ENCODE measurements at regions not wholly inside any gene's neighbourhood (a gene's known extent, or its start where the extent isn't known, plus 50 kb on each side); places are given as distances from the start of the nearest gene placed in this dataset.

DNA sequence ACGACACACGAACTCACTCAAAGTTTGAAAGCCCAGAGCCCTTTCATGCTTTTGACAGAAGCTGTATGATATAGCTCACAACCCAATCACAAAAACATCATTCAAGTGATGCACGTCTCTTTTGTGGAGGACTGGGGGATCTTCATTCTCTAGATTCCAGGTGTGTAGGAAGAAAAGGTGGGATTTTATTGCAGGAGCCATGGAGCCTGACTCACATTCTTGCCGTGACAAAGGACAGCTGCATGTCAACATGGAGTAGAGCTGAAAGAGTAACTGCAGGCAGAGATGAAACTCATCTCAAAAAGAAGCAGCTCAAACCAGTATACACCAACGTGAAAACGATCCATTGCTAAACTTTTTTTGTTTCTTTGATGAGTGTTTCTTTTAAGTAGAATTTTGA is 50.9 kb upstream of the PDE1A start:
- Histone ChIP-seq H3K27me3 (ENCODE audit: insufficient read depth in 3 of 3, low read length in 2 of 3) (no peaks in the 10 kb centered on the region), H3K4me3 (no peak overlapping the region), H3K36me3 (ENCODE audit: insufficient read depth in 1 of 2, low read depth in 1 of 2) (no peaks in the 10 kb centered on the region), H3K9me3 (peaks cover 4% of the 10 kb centered on the region), H3K27ac (no peak overlapping the region), H3K4me1 (no peaks in the 10 kb centered on the region)
- WGBS, 3 donors, result 66 to 69% (median 68%) methylated on average over 6 of the region's 6 CpGs
- no peak for DNase-seq
- no peak for ATAC-seq
- intact Hi-C loops (cut with DNase I), result no loop called here
- TF ChIP-seq, protein P1, sequence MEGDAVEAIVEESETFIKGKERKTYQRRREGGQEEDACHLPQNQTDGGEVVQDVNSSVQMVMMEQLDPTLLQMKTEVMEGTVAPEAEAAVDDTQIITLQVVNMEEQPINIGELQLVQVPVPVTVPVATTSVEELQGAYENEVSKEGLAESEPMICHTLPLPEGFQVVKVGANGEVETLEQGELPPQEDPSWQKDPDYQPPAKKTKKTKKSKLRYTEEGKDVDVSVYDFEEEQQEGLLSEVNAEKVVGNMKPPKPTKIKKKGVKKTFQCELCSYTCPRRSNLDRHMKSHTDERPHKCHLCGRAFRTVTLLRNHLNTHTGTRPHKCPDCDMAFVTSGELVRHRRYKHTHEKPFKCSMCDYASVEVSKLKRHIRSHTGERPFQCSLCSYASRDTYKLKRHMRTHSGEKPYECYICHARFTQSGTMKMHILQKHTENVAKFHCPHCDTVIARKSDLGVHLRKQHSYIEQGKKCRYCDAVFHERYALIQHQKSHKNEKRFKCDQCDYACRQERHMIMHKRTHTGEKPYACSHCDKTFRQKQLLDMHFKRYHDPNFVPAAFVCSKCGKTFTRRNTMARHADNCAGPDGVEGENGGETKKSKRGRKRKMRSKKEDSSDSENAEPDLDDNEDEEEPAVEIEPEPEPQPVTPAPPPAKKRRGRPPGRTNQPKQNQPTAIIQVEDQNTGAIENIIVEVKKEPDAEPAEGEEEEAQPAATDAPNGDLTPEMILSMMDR (IDR thresholded peaks at IDR 0.05), result no peak

DNA sequence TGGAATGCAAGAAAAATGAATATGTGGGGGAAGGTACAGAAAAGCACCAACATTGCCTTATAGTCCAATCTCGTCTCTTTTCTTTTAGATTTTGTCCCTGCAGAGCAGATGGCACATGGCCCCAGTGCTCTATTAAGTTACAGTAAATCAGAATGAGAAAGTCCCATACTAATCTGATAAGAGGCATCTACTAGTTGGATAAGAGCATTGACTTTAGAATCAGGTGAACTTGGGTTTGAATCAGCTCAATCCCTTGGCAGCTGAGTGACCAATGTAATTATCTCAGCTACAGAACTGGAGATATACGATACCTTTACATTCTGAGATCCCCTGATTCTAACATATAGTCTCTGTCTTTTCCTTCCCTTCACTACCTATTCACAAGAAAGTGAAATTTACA is 54.8 kb upstream of the PDE1A start:
- Histone ChIP-seq H3K27me3 (ENCODE audit: insufficient read depth in 3 of 3, low read length in 2 of 3) (no peaks in the 10 kb centered on the region), H3K4me3 (no peak overlapping the region), H3K27ac (no peak overlapping the region), H3K36me3 (ENCODE audit: insufficient read depth in 1 of 2, low read depth in 1 of 2) (no peaks in the 10 kb centered on the region), H3K9me3 (no peaks in the 10 kb centered on the region), H3K4me1 (no peaks in the 10 kb centered on the region)
- intact Hi-C loops (cut with DNase I), result no loop called here
- TF ChIP-seq, protein P1 (IDR thresholded peaks at IDR 0.05), result no peak
- DNase-seq (no peak), ATAC-seq (no peak)
- 84 to 97% (median 88%) methylated on average over 2 of the region's 2 CpGs for WGBS, 3 donors

DNA sequence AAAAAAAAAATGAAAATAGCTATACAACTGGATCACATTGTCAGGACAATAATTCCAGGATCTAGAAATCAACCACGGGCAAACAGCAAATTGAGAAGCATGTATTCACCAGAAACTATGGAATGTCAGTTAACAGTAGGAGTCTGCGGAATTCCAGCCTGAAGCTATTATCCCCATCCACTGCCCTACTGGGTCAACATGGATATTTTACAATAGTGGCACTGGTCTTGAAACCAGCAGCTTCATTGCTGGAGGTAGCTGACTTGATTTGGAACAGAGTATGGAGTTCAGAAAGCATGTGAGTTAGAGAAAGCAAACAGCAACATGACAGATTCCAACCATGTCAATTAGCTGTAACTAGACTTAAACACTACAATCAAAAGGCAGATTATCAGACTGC is 55.7 kb upstream of the PDE1A start:
- Histone ChIP-seq H3K36me3 (ENCODE audit: insufficient read depth in 1 of 2, low read depth in 1 of 2) (no peaks in the 10 kb centered on the region), H3K9me3 (no peaks in the 10 kb centered on the region), H3K27ac (no peak overlapping the region), H3K27me3 (ENCODE audit: insufficient read depth in 3 of 3, low read length in 2 of 3) (no peaks in the 10 kb centered on the region), H3K4me3 (no peak overlapping the region), H3K4me1 (no peaks in the 10 kb centered on the region)
- TF ChIP-seq, protein P1 (IDR thresholded peaks at IDR 0.05), result no peak
- 66 to 67% (median 66%) methylated on average over 2 of the region's 2 CpGs for WGBS, 3 donors
- intact Hi-C loops (cut with DNase I), result no loop called here
- ATAC-seq, result no peak
- DNase-seq, result no peak

DNA sequence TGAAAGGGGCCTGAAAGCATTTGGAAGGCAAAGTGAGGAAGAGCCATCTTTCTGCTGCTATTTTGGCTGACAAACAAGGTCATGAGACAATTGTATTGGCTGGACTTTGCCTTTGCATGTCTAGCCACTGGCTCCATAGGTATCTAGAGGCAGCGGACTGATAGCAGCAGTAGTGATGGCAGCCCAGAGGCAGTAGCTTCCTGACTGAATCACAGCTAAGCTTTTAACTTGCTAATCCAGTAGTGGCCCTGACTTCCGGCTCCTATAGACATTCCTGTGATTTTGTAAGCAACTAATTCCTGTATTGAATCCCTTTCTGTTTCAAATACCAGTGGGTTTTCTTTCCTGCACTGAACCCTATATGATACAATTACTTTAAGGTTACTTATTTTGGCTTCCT is 69.8 kb upstream of the PDE1A start:
- Histone ChIP-seq H3K27me3 (ENCODE audit: insufficient read depth in 3 of 3, low read length in 2 of 3) (no peaks in the 10 kb centered on the region), H3K36me3 (ENCODE audit: insufficient read depth in 1 of 2, low read depth in 1 of 2) (no peaks in the 10 kb centered on the region), H3K4me1 (no peaks in the 10 kb centered on the region), H3K27ac (no peak overlapping the region), H3K9me3 (no peaks in the 10 kb centered on the region), H3K4me3 (no peak overlapping the region)
- ATAC-seq (no peak), DNase-seq (no peak)
- intact Hi-C loops (cut with DNase I), result no loop called here
- WGBS, 3 donors, result 82 to 90% (median 88%) methylated on average over 2 of the region's 2 CpGs
- TF ChIP-seq, protein P1 (IDR thresholded peaks at IDR 0.05), result no peak

DNA sequence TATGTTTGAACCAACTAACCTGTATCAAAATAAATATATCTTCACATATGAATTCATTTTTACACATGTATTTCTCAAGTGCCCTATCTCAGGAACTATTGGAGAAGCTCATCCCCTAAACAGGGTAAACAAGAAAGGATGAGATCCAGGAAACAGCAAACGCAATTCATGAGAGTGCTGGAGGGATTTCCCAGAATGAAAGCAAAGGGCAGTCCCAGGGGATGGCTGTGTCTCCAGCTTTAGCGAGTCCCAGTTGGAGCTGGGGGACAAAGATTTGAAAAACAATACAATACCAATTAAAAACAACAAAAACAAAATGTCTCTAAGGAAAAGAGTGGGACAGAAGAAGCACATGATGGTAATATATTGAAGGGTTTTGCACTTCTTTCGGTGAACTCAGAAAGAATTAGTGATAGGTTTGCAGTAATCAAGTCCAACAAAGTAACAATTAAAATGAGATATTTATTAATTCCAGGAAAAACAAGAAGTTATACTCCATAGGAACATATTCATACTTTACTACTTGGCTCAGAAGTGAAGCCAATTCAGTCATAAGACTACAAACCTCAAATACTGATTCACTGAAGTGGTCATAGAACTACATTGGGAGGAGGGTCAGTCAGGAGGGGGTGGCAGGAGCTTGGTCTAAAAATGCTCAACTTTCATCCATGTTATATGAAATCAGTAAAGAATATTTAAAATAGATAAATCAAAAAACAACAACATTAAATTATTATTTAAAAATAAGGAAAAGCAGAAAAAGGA is 73.1 kb upstream of the PDE1A start:
- Histone ChIP-seq H3K27me3 (ENCODE audit: insufficient read depth in 3 of 3, low read length in 2 of 3) (no peaks in the 10 kb centered on the region), H3K9me3 (no peaks in the 10 kb centered on the region), H3K4me3 (no peak overlapping the region), H3K4me1 (no peaks in the 10 kb centered on the region), H3K36me3 (ENCODE audit: insufficient read depth in 1 of 2, low read depth in 1 of 2) (no peaks in the 10 kb centered on the region), H3K27ac (no peak overlapping the region)
- DNase-seq (no peak), ATAC-seq (no peak)
- WGBS, 3 donors, result 49 to 63% (median 50%) methylated on average over 3 of the region's 3 CpGs
- intact Hi-C loops (cut with DNase I), result no loop called here
- TF ChIP-seq, protein P1 (IDR thresholded peaks at IDR 0.05), result no peak

Measured in psoas muscle (tissue), 7 donors.